BJ (cell line): ENCODE measurements at regions not wholly inside any gene's neighbourhood (a gene's known extent, or its start where the extent isn't known, plus 50 kb on each side); places are given as distances from the start of the nearest gene placed in this dataset.

Experiments
- CTCF ChIA-PET: fragments of 350-600 bp; formaldehyde crosslinking; extraction: SDS; loops from one replicate; lab custom pipeline; 2021; ENCODE audit warnings: antibody characterized with exemption, inconsistent platforms; lab: Yijun Ruan, JAX
- POLR2A ChIA-PET: fragments of 300-600 bp; sonication (Branson Sonifier 250); formaldehyde crosslinking; extraction: SDS; loops from one replicate; lab custom pipeline; 2021; ENCODE audit warnings: antibody characterized with exemption; lab: Charles Lee
- DNase-seq: peaks from one replicate; pipeline ENCODE4 v3.0.0-alpha.2; 2011; ENCODE audit warnings: low read depth
- H3K27me3 ChIP-seq: 2 replicates; pipeline ENCODE4 v1.6.0; 2011; ENCODE audit warnings: low read length; ENCODE audit not compliant: control insufficient read depth, insufficient read depth
- H3K36me3 ChIP-seq: 2 replicates; pipeline ENCODE4 v1.5.1; 2011; ENCODE audit warnings: low read length; ENCODE audit not compliant: control insufficient read depth, insufficient read depth
- H3K4me3 ChIP-seq: 2 replicates; pipeline ENCODE4 v1.5.1; 2011; ENCODE audit warnings: low read depth, mild to moderate bottlenecking, control low read depth, low read length
- CTCF ChIP-seq: IDR thresholded peaks from 2 replicates; pipeline ENCODE4 v1.5.1; 2011; ENCODE audit warnings: low read depth, mild to moderate bottlenecking, control low read depth, inconsistent platforms, low read length, moderate library complexity; ENCODE audit not compliant: insufficient read depth

- CTCF ChIA-PET = no interaction called here
- Histone ChIP-seq H3K27me3 (no peaks in the 10 kb centered on the region), H3K4me3 (no peak overlapping the region), H3K36me3 (no peaks in the 10 kb centered on the region)
- POLR2A ChIA-PET = no interaction called here
- TF ChIP-seq CTCF = no peak
- DNase-seq = no peak
Measured at GRCh38 chr13:93003531-93003930, 223.1 kb upstream of the GPC6 start.

GRCh38 chr13:93004919-93005318 lies 221.7 kb upstream of the GPC6 start:
- CTCF ChIA-PET = no interaction called here
- no peak for DNase-seq
- POLR2A ChIA-PET = no interaction called here

GRCh38 chr13:93007928-93008327 lies 218.7 kb upstream of the GPC6 start:
- Histone ChIP-seq H3K4me3 (no peak overlapping the region), H3K27me3 (no peaks in the 10 kb centered on the region), H3K36me3 (no peaks in the 10 kb centered on the region)
- POLR2A ChIA-PET = no interaction called here
- CTCF ChIA-PET = no interaction called here
- no peak for TF ChIP-seq CTCF
- no peak for DNase-seq

More at GRCh38 chr13:93004919-93005318, 221.7 kb upstream of the GPC6 start:
- Histone ChIP-seq H3K4me3 (no peak overlapping the region), H3K27me3 (no peaks in the 10 kb centered on the region), H3K36me3 (no peaks in the 10 kb centered on the region)
- no peak; the same call in 1 of the 2 replicates for TF ChIP-seq CTCF

DNA sequence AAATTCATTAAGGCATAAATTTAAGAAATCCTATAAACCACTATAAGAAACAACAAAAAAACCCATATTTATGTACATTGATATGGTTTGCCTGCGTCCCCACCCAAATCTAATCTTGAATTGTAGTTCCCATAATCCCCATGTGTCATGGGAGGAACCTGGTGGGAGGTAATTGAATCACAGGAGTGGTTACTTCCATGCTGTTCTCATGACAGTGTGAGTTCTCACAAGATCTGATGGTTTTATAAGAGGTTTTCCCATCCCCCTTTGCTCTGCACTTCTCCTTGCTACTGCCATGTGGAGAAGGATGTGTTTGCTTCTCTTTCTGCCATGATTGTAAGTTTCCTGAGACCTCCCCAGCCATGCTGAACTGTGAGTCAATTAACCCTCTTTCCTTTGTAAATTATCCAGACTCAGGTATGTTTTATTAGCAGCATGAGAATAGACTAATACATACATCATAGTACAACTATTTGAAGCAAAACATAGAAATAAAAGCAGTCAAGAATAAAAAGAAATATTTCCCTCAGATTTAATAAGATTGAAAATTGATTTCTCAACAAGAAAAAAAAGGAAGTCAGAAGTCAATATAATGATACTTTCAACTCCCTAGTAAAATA lies 209.0 kb upstream of the GPC6 start:
- TF ChIP-seq CTCF = no peak

GRCh38 chr13:93023929-93024328 lies 202.7 kb upstream of the GPC6 start:
- no peaks in the 10 kb centered on the region for H3K27me3 ChIP-seq
- CTCF ChIA-PET = no interaction called here
- POLR2A ChIA-PET = no interaction called here
- DNase-seq = no peak
- H3K4me3 ChIP-seq = no peak overlapping the region
- no peak for TF ChIP-seq CTCF
- H3K36me3 ChIP-seq = no peaks in the 10 kb centered on the region

More for the DNA sequence above, 209.0 kb upstream of the GPC6 start:
- POLR2A ChIA-PET = no interaction called here
- Histone ChIP-seq H3K4me3 (no peak overlapping the region), H3K36me3 (no peaks in the 10 kb centered on the region), H3K27me3 (no peaks in the 10 kb centered on the region)
- DNase-seq = no peak
- CTCF ChIA-PET = no interaction called here
